ENCODE measurements at regions not wholly inside any gene's neighbourhood (a gene's known extent, or its start where the extent isn't known, plus 50 kb on each side); places are given as distances from the start of the nearest gene placed in this dataset.

DNA sequence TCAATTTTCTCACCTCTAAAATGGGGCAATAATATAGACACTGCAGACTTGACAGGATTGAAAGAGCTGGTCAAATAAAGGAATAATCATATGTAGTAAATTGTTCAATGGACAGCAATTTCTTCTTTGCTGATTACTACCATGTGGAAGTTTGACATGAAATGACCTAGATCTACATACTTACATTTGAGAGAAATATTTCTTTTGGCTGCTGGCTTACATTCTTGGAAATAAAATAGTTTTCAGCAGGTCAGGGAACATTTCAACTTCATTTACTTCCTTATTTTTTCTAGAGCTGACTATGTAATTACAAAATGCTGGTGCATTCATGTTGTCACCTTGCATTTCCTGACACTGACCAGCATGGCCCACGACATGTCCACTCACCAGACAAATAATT is 294.6 kb upstream of the MIR17HG start:
- TF ChIP-seq SMC3 (IDR thresholded peaks at IDR 0.05) (no peak), RAD21 (conservative IDR thresholded peaks at IDR 0.05 in 1 of 2, IDR thresholded peaks at IDR 0.05 in 1 of 2) (no peak), POLR2A (IDR thresholded peaks at IDR 0.05; ENCODE audit: low read length) (no peak), BHLHE40 (IDR thresholded peaks at IDR 0.05; ENCODE audit: low read depth, low read length) (no peak), ESRRA (IDR thresholded peaks at IDR 0.05; ENCODE audit: borderline replicate concordance, low read length) (no peak), JUN (IDR thresholded peaks at IDR 0.05) (no peak), EP300 (IDR thresholded peaks at IDR 0.05) (no peak)
- TF ChIP-seq, protein P1, sequence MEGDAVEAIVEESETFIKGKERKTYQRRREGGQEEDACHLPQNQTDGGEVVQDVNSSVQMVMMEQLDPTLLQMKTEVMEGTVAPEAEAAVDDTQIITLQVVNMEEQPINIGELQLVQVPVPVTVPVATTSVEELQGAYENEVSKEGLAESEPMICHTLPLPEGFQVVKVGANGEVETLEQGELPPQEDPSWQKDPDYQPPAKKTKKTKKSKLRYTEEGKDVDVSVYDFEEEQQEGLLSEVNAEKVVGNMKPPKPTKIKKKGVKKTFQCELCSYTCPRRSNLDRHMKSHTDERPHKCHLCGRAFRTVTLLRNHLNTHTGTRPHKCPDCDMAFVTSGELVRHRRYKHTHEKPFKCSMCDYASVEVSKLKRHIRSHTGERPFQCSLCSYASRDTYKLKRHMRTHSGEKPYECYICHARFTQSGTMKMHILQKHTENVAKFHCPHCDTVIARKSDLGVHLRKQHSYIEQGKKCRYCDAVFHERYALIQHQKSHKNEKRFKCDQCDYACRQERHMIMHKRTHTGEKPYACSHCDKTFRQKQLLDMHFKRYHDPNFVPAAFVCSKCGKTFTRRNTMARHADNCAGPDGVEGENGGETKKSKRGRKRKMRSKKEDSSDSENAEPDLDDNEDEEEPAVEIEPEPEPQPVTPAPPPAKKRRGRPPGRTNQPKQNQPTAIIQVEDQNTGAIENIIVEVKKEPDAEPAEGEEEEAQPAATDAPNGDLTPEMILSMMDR (IDR thresholded peaks at IDR 0.05): no peak
